HG02973 (cell line): ENCODE measurements at regions not wholly inside any gene's neighbourhood (a gene's known extent, or its start where the extent isn't known, plus 50 kb on each side); places are given as distances from the start of the nearest gene placed in this dataset.
"Not testable (repeated sequence)": the region's sequence is repeated elsewhere in the genome, so short reads cannot be mapped to it uniquely, and the experiment has no call there.

Experiments
- ATAC-seq: cut with Tn5 transposase; IDR thresholded peaks from one replicate; pipeline ENCODE4 v1.9.1; 2021; ENCODE audit warnings: moderate library complexity; ENCODE audit not compliant: unreplicated experiment

DNA sequence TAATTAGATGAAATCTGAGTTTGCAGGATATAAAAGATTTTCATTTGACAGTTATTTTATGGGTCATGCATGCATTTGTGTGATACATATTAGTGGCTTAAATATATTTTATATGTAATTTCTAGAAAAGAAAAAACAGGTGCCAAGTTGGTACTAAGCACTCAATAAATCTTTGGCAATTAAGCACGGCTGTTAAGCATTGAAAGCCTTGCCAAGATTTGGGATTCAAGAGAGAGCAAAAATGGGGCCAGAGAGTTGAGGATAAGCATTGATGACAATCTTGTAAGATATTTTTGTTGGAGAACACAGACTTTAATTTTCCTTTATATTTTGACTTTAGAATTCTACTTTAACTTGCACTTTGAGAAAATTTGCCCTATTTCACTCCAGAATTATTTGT is 249.8 kb upstream of the MAD2L1 start:
- ATAC-seq, result no peak

DNA sequence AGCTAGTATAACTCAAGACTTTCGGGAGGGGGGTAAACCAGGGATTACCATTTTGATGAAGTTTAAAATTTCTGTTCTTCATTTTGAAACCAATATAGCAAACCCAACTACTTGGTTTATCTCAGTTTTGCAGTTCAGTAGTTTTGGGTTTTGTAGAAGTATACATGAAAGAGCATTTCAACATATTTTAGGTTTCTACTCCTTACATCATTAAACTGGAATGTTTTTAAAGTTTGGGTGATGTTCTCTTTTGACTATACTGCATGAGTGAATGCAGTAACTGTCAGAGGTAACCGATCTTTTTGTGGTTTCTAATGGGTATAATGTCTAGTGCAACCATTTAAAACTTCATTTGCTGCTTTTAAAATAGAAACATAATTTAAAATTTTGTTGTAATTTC is 248.3 kb upstream of the MAD2L1 start:
- no peak for ATAC-seq

DNA sequence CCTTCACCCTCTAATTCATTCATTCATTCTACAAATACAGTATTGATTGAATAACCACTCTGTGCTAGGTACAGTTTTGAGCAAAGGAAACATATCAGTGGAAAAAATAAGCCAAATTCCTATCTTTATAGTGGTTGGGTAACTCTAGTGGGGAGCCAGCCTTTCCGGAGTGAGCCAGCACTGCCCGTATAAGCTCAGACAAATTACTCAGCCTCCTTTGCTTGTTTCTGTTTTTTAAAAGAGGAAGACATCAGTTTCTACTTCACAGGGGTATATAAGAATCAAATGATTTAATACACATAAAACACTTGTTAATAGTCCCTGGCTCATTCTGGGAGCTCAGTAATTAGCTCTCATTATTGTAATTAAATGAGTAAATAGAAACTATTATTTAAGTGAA is 238.2 kb upstream of the MAD2L1 start:
- no peak for ATAC-seq

DNA sequence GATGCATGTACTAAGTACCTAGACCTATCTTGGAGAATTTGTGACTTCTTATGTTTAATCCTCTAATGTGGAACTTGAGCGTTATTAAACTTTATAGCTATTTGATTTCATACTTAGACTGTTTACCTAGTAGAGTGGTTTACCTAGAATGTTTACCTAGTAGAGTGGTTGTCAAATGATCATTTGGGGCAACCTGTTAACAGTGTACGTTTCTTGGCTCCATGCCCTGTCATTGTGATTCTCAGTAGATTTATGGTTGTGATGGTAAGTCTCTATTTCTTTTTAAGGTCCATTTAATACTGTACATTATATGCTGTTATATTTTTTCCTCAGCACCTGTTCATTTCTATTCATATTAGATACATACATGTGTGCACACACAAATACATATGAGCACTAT is 233.0 kb upstream of the MAD2L1 start:
- no peak for ATAC-seq

DNA sequence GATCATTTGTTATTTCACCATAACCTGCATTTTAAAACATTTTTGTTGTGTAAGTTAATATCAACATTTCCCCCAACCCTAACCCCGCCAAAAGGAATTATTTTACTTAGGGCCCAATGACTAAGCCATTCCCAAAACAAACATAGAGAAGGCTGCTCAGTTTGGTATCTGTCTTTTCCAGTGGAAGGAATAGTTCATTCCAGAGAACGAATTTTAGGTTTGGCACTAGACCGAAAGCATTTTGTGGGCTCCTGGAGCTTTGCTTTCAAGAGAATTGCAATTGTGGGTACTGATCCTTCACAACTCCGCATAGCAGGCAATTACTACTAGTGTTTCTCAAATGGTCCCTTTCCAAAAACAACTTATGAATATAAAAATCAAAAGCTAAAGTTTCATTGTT is 226.7 kb upstream of the MAD2L1 start:
- no peak for ATAC-seq

DNA sequence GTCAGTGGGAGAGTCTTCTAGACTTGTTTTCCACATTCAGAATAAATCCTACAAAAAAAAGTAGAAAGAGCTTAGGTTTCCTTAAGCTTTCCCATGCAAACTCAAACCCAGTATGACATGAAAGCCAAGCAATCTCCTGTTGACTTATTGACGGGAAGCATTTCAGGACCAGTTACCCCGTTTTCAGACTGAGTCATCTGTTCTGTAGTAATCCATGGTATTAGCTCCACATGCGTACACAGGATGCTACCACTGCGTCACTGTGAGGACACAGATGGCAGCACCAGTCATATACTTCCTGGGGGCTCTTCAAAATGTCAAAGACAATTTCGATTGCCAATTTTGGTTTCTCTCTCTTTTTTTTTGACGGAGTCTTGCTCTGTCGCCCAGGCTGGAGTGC is 224.9 kb upstream of the MAD2L1 start:
- no peak for ATAC-seq

DNA sequence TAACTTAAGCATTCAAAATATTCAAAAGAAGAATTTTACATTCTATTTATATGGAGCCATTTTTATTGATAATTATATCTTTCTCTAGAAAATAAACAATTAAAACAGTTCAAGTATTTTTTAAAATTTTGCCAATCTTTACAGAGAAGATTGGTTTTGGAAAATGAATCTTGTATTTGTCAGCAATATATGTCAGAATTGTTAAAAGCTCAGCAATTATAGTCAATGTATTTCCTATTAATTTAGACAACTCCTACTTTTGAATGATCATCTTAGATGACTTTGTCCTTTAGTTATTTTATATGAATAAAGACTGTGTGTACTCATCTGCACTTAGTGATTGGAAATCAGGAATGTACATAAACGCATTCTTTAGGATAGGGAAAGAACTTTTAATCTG is 223.9 kb upstream of the MAD2L1 start:
- ATAC-seq, result no peak

DNA sequence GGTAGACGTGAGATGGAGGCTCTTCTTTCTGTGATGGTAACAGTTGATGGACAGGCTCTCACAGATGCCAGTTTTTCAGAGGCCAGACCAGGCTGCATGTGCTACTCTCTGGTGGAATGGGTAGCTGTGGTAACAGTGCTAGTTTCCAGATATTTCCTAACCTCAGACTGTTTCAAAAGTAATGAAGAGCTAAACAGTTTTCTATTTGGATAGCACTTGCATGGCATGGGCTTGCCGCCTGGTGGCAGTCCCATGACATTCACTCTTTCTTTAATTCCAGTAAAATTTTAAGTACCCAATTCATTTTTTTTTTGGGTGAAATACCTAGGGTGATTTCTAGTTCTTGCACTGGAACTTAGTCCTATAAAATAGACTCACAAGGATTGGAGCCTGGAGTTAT is 220.2 kb upstream of the MAD2L1 start:
- no peak for ATAC-seq

DNA sequence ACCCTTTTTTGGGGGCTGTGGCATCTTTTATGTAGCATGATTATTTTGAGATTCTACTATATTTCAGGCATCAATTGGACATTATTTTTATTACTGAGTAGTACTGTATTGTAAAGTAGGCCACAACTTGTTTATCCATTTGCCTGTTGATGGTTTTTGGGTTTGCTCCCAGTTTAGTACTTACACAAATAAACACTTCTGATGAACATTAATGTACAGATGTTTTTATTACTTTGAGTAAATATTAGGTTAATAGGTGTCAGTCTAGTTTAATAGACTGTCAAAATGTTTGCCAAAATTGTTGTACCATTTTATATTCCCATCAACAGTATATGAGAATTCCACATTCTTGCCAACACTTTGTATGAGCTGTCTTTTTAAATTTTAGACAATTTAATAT is 214.9 kb upstream of the MAD2L1 start:
- ATAC-seq, result no peak

DNA sequence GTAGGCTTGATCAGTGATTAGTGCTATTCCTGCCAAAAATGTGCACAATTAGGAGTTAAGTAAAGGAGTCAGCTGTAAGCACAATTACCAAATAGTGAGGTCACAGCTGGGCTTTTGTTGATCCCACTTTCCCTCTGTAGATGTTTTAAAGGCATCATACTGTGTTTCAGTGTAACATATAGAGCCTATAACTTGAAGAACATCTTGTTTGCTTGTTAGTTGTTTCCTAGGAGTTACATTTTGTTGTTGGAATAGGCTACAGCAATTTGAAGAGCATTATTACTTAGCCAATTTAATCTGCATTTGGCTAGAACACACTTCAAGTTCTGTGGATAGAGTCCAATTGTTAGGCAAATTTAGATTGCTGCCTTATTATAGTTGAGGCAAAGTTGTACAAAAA is 210.7 kb upstream of the MAD2L1 start:
- ATAC-seq, result no peak

DNA sequence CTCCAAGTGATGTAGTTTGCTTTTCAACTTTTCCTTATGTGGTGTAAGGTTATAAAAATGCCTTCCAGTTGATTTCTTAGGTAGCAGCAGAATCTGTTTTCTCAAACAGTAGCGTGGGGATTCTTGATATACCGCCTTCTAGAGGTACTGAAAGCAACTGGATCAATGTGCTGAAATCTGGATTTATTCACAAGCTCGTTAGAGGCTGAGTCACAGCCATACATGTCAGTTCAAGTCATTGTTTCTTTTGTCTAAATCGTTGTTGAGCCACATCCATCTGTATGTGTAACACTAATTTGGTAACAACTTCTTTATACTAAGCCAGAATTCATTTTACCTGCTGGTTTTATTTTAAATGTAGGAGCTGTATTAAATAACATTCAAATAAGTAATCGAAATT is 200.0 kb upstream of the MAD2L1 start:
- ATAC-seq, result no peak

DNA sequence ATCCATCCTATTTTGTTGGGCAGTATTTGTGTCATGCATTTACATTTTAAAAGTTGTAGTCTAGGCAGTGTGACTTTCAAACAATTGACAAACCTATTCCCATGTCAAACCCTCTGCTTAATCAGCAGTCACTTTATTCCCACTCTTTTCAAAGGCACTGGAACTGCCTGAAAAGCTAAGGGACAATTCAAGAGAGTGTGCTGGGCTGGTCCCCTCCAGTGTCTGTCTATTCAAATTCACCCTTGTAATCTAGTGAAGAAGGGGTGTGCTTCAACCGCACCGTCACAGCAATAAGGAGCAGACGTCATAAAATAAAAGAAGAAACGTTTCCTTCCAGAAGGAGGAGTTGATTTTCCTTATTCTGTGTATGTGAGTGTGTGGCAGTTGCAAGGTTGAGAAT is 197.0 kb upstream of the MAD2L1 start:
- ATAC-seq, result no peak

DNA sequence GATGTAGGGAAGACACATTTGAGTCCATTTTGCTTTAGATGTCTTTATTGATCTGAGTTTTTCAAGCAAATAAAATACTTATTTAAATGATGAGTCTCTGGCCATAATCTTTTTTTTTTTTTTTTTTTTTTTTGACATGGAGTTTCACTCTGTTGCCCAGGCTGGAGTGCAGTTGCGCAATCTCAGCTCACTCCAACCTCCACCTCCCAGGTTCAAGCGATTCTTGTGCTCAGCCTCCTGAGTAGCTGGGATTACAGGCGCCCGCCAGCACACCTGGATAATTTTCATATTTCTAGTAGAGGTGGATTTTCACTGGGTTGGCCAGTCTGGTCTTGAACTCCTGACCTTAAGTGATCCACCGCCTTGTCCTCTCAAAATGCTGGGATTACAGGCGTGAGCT is 194.5 kb upstream of the MAD2L1 start:
- ATAC-seq, result no peak

DNA sequence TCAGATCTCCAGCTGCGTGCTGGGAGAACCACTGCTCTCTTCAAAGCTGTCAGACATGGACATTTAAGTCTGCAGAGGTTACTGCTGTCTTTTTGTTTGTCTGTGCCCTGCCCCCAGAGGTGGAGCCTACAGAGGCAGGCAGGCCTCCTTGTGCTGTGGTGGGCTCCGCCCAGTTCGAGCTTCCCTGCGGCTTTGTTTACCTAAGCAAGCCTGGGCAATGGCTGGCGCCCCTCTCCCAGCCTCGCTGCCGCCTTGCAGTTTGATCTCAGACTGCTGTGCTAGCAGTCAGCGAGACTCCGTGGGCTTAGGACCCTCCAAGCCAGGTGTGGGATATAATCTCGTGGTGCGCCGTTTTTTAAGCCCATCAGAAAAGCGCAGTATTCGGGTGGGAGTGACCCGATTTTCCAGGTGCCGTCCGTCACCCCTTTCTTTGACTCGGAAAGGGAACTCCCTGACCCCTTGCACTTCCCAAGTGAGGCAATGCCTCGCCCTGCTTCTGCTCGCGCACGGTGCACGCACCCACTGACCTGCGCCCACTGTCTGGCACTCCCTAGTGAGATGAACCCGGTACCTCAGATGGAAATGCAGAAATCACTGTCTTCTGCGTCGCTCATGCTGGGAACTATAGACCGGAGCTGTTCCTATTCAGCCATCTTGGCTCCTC is 189.6 kb upstream of the MAD2L1 start:
- ATAC-seq, result not testable (repeated sequence)

DNA sequence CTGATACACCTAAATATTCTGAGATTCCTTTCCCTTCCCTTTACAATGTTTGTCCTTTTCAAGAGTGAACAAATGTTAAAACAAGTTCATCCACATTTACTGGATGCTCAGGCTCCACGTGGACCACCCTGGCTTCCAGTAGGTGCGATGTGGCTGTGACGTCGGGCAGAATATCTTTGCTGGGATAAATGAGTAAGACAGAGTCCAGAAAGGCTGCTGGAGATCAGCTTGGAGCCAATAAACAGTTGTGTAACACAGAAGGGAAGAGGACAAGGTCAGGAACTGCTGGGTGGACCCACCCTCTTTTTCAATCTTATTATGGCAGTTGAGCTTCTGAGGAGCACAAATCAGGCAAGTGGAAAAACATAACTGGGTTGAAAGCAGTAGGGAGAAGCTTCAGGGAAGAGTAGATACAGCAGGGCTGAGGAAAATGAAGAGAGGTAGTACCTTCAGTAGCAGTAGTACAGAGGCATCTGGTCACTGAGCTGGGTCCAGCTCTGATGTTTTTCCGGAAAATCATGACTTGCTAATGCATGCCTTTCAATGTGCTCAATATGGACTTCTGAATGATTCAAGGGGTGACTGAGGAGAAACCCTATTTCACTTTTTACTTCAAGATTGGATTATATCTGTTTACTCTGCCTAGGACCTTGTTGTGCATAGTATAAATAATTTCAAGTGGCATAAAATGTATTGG is 171.8 kb upstream of the MAD2L1 start:
- ATAC-seq, result no peak

DNA sequence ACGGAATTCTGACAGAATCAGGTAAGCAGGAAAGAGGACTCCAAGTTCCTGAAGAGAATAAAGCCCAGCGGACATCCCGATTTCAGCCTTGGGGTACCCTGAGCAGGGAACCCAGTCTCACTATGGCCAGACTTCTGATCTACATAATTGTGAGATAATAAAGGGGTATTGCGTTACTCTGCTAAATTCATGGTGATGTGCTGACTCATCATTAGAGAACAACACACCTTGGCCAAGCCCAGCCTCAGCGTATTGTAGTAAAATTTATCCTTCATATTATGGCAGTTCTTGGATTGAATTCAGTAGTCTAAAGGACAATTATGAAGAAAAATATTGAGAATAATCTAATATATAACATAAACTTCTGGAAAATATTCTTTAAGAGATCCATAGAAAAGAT is 170.2 kb upstream of the MAD2L1 start:
- no peak for ATAC-seq

DNA sequence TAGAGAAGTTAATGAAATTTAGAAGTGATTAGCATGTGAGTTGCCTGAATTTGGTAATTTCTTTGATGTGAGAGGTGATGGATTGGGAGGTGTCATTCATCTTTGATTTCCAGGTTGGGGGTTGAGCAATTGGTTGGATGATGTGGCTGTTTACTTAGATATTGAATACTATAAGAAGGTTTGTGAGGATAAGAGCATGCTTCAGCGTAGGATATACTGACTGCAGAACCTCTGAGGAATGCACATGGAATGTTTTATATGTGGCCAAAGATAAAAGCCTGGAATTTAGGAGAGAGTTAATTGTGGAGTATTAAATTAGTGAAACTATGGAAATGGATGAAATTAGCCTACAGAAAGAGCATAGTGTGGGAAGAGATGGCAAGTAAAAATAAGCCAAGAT is 165.4 kb upstream of the MAD2L1 start:
- no peak for ATAC-seq

DNA sequence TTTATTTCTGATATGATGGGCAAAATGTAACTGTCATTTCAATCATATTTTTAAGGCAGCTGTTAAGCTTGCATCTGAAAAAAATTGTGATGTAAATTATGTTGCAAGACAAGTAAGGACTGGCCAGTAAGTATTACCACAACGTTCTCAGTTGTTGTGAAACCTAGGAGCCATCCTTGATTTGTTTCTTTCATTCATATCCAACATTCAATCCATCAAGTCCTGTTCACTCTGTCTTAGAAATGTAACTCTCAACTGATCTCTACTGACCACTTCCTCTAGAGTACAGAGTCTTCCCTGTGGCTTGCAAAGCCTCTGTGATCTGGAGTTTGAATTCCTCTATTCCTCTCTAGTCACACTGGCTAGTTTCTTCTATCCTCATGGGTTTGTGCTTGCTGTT is 161.4 kb upstream of the MAD2L1 start:
- ATAC-seq, result no peak

DNA sequence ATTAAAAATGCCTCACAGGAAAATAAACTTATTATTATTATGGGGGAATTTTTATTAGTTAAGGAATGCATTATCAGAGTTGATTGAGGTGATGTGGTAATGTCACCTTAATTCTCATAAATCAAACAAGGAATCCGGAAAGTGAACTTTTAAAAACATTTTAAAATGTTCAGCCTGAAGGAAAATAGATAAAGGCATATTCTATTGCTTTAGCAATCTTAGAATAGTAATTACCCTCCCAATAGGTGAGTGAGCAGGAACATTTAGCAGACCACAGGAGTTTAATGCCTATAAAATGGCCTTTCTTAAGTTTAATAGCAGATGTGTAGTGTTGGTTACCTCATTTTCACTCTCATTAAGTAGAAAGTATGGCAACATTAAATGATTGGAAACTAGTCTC is 160.9 kb upstream of the MAD2L1 start:
- ATAC-seq, result no peak

DNA sequence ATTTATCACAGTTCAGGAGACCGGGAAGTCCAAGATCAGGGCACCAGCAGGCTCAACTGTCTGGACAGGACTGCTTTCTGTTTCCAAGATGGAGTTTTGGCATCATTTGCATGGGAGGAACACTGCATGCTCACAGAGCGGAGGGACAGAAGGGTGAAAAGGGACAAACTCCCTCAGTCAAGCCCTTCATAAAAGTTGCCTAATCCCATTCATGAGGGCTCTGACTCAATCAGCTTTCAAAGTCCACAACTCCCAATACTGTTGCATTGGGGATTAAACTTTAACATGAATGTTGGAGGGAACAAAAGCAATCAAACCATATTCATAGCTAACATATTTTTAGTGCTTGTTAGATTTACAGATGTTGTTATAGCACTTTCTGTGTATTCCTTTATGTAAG is 158.9 kb upstream of the MAD2L1 start:
- ATAC-seq, result no peak

DNA sequence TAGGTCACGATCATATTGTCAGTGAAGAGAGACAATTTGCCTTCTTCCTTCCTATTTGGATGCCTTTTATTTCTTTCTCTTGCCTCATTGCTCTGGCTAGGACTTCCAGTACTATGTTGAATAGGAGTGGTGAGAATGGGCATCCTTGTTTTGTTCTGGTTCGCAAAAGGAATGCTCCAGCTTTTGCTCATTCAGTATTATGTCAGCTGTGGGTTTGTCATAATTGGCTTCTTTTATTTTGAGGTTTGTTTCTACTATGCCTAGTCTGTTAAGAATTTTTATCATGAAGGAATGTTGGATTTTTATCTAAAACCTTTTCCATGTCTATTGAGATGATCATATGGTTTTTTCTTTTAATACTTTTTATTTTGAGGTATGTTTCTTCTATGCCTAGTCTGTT is 152.3 kb upstream of the MAD2L1 start:
- no peak for ATAC-seq

DNA sequence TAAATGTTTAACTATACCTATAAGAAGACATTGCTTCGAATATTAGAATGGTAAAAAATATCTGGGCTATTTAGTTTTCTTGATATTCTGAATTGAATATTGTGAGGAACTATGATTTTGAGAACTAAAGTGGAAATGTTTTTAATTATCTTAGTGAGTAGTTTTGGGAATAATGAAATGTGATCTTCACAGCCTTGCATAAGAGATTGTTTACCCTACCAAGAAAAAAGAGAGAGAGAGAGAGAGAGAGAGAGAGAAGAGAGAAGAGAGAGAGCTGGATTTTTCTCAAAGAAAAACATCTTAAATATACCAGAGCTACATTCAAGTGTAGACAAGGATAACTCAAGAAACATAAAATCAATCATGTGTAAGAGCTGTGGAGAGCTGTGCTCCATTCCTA is 148.7 kb upstream of the MAD2L1 start:
- ATAC-seq, result no peak

DNA sequence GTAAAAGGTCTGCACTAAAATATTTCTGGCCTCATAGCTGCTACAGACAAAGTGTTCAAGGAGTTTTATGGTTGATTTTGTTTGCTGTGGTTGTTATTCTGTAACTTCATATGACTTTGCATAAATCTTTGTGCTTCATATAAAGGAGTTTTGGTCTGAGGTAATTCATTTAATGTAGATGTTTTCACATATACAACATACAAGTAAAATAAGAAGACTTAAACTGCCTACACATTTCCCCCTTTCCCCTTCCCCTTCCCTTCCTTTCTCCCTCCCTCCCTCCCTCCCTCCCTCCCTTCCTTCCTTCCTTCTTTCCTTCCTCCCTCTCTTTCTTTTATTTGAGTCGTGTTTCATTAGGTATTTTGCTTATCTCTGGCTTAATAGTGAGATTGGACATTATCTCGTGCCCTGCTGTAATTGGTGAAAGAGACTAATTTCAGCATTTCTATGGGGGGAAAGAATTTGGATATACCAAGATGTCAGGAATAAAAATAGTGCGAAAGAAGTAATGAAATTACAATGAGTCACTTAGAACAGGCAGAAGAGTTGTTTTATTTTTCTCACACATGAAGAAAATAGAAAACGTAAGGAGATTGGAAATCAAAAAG is 144.9 kb upstream of the MAD2L1 start:
- no peak for ATAC-seq
